Ascending aorta (tissue), 2 donors: ENCODE measurements at regions not wholly inside any gene's neighbourhood (a gene's known extent, or its start where the extent isn't known, plus 50 kb on each side); places are given as distances from the start of the nearest gene placed in this dataset.
"Not testable (repeated sequence)": the region's sequence is repeated elsewhere in the genome, so short reads cannot be mapped to it uniquely, and the experiment has no call there.

Experiments
- DNase-seq, 2 donors: peaks; one replicate each; pipeline ENCODE4 v3.0.0-alpha.2; 2019; ENCODE audit warnings: low spot score in 2 of 2
- H3K27ac ChIP-seq, 2 donors: fragments of 200-600 bp; sonication (generic); one replicate each; pipeline ENCODE4 v1.5.1; 2016 to 2017; ENCODE audit warnings: mild to moderate bottlenecking in 1 of 2
- H3K27me3 ChIP-seq: fragments of 200-600 bp; sonication (generic); one replicate; pipeline ENCODE4 v1.5.1; 2017
- H3K36me3 ChIP-seq, 2 donors: fragments of 200-600 bp; sonication (generic); one replicate each; pipeline ENCODE4 v1.5.1; 2016
- H3K4me1 ChIP-seq, 2 donors: fragments of 200-600 bp; sonication (generic); one replicate each; pipeline ENCODE4 v1.5.1; 2016 to 2017; ENCODE audit warnings: mild to moderate bottlenecking in 1 of 2
- H3K4me3 ChIP-seq, 2 donors: fragments of 200-600 bp; sonication (generic); one replicate each; pipeline ENCODE4 v1.5.1; 2016 to 2017; ENCODE audit warnings: mild to moderate bottlenecking in 1 of 2
- H3K9me3 ChIP-seq, 2 donors: fragments of 200-600 bp; sonication (generic); one replicate each; pipeline ENCODE4 v1.5.1; 2016
- intact Hi-C: fragments of 100-400 bp; cut with DNase I; formaldehyde crosslinking; loops from one replicate; pipeline ENCODE4 v1.15.1; 2023
- TF ChIP-seq, protein P1 (sequence below), 3 experiments: fragments of 200-600 bp in 2 of 3; fragments of 450-650 bp in 1 of 3; sonication (generic) in 2 of 3; IDR thresholded peaks; one replicate each; pipeline ENCODE4 v1.5.1; 2016 to 2019; ENCODE audit warnings: antibody characterized with exemption in 3 of 3, mild to moderate bottlenecking in 1 of 3, moderate library complexity in 1 of 3

- Histone ChIP-seq H3K9me3 (no peaks in the 10 kb centered on the region), H3K36me3 (no peaks in the 10 kb centered on the region), H3K27ac (no peak overlapping the region), H3K4me1 (no peaks in the 10 kb centered on the region), H3K4me3 (no peak overlapping the region), H3K27me3 (no peaks in the 10 kb centered on the region)
- intact Hi-C loops, result no loop called here
- TF ChIP-seq, protein P1, sequence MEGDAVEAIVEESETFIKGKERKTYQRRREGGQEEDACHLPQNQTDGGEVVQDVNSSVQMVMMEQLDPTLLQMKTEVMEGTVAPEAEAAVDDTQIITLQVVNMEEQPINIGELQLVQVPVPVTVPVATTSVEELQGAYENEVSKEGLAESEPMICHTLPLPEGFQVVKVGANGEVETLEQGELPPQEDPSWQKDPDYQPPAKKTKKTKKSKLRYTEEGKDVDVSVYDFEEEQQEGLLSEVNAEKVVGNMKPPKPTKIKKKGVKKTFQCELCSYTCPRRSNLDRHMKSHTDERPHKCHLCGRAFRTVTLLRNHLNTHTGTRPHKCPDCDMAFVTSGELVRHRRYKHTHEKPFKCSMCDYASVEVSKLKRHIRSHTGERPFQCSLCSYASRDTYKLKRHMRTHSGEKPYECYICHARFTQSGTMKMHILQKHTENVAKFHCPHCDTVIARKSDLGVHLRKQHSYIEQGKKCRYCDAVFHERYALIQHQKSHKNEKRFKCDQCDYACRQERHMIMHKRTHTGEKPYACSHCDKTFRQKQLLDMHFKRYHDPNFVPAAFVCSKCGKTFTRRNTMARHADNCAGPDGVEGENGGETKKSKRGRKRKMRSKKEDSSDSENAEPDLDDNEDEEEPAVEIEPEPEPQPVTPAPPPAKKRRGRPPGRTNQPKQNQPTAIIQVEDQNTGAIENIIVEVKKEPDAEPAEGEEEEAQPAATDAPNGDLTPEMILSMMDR (IDR thresholded peaks at IDR 0.05), result no peak
- no peak for DNase-seq
These were observed 78.7 kb upstream of the MSH6 start for GRCh38 chr2:47704287-47704686.

DNA sequence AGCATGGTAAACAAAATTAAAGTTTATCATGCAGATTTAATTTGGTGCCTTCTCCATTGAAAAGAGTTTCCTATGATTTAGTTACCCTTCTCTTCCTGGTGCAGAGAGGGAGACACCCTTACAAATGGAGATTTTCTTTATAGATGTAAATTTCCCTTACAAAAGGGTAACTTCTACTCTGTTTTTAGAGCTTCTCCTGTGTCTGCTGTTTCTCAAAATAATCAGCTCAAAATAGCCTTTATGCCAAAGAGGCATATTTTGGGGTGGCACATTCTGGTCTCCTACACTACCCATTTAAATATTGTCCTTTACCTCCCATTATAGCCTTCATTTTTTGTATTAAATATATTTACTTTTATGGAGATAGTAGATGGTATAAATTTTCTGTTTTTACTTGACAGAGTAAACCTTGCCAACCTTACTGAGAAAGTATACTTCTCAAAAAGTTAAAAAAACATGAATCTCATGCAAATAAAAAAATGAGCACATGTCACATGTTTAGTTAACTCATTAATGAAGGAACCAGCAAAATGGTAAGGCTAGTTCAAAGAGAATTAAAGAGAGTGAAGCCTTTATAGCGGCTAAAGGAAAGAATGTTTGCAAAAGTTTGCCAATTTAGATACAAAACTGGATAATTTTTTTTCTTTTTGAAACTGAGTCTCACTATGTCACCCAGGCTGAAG, 83.3 kb upstream of the MSH6 start:
- intact Hi-C loops, result no loop called here
- Histone ChIP-seq H3K27ac (no peak overlapping the region), H3K27me3 (no peaks in the 10 kb centered on the region), H3K36me3 (no peaks in the 10 kb centered on the region), H3K9me3 (no peaks in the 10 kb centered on the region), H3K4me3 (no peak overlapping the region), H3K4me1 (no peaks in the 10 kb centered on the region)
- DNase-seq, result no peak
- TF ChIP-seq, protein P1 (IDR thresholded peaks at IDR 0.05), result no peak

DNA sequence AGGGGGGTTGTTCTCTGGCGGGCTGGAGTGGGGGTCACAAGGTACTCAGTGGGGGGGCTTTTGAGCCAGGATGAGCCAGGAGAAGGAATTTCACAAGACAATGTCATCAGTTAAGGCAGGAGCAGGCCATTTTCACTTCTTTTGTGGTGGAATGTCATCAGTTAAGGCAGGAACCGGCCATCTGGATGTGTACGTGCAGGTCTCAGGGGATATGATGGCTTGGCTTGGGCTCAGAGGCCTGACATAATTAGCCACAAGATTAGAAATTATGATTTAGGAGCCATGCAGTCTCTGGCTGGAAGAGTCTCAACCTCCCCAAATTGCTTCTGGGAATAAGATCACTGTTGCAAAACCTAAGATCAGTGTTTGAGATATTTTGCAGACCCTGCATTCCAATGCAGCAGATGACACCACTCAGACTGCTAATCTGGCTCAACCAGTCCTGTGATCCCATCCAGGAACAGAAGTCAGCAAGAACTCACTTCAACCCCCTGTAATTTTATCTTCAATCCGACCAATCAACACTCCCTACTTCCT, 84.4 kb upstream of the MSH6 start:
- DNase-seq, H3K4me3 ChIP-seq, H3K27ac ChIP-seq, H3K27me3 ChIP-seq, intact Hi-C loops, H3K4me1 ChIP-seq, H3K36me3 ChIP-seq, H3K9me3 ChIP-seq: not testable (repeated sequence)

DNA sequence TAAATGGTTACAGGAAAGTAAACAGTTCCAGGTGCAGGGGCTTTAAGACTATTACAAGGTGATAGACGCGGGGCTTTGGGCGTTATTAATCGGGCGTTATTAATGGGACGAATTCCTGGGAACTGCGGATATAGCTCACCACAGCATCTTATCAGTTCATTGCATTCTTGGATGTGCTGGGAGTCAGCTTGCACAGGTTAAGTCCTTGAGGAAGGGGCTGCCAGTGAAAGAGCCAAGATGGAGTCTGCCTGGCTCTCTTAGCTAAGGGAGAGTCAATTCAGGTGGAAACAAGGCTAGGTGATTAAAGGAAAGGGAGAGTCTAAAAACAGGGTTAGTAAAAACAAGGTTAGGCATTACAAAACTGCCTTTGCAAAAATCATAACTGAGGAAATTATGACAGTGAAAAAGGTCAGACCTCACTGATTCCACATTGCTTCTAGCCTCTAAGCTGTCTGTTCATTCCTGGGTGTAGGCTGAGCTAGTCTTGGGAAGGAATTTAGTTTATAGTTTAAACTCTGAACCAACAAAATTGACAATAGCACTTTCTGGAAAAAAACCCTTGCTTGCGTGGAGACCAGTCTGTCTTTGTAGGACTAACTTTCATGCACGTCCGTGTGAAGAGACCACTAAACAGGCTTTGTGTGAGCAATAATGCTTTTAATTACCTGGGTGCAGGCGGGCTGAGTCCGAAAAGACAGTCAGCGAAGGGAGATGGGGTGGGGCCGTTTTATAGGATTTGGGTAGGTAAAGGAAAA, 85.1 kb upstream of the MSH6 start:
- H3K4me3 ChIP-seq, intact Hi-C loops, H3K9me3 ChIP-seq, H3K36me3 ChIP-seq, H3K27me3 ChIP-seq, H3K4me1 ChIP-seq, DNase-seq, H3K27ac ChIP-seq: not testable (repeated sequence)

GRCh38 chr2:47697000-47697601, 85.8 kb upstream of the MSH6 start:
- H3K4me3 ChIP-seq, result no peak overlapping the region
- no peaks in the 10 kb centered on the region for H3K36me3 ChIP-seq
- H3K27me3 ChIP-seq, result no peaks in the 10 kb centered on the region
- no peaks in the 10 kb centered on the region for H3K9me3 ChIP-seq
- intact Hi-C loops, result no loop called here
- no peak overlapping the region for H3K27ac ChIP-seq
- DNase-seq, result no peak
- TF ChIP-seq, protein P1 (IDR thresholded peaks at IDR 0.05), result no peak
- no peaks in the 10 kb centered on the region for H3K4me1 ChIP-seq

DNA sequence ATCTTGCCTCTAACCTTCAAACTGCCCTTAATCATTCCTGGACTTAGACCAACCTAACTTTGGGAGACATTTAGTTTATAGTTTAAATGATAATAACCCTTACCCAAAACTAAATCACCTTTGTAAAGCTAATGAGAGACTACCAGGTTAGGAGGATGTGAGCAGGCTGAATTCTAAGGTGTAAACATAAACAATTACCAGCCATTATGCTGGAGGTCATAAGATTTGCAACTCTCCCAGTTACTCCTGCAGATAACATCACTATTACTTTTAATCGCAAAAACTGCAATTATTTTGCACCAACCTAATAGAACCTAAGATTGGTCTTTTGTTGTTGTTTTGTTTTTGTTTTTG, 86.5 kb upstream of the MSH6 start:
- TF ChIP-seq, protein P1 (IDR thresholded peaks at IDR 0.05), result no peak
- no peaks in the 10 kb centered on the region for H3K27me3 ChIP-seq

More for the DNA sequence above, 86.5 kb upstream of the MSH6 start:
- intact Hi-C loops, result no loop called here
- Histone ChIP-seq H3K27ac (no peak overlapping the region), H3K4me1 (no peaks in the 10 kb centered on the region), H3K4me3 (no peak overlapping the region), H3K9me3 (no peaks in the 10 kb centered on the region), H3K36me3 (no peaks in the 10 kb centered on the region)
- DNase-seq, result no peak
